ENCODE measurements at regions not wholly inside any gene's neighbourhood (a gene's known extent, or its start where the extent isn't known, plus 50 kb on each side); places are given as distances from the start of the nearest gene placed in this dataset.

GRCh38 chr13:29955137-29955650 is 104.8 kb upstream of the UBL3 start:
- no peak for DNase-seq (ENCODE audit: low read depth)

- no peak for DNase-seq (ENCODE audit: low read depth)
These were observed 103.9 kb upstream of the UBL3 start for GRCh38 chr13:29954082-29955028.

GRCh38 chr13:29953542-29953941 is 103.1 kb upstream of the UBL3 start:
- DNase-seq (ENCODE audit: low read depth): no peak

DNA sequence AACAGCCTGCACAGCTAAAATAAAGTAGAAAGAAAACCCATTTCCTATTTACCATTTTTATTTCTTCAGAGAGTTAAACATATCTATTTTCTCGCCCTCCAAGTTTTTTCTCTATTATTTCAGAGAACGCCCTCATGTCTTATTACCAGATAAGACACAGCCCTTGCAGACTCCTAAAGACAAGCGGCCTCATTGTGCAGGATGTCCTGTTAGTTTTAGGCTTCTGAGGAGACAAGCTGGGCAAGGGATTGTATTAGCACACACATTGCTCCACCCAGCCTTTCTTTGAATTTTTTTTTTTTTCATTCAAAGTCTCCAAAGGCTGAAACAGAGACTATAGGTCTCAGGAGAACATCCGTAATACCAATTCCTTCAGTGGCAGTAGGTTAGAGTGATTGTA is 101.8 kb upstream of the UBL3 start:
- DNase-seq (ENCODE audit: low read depth): no peak

GRCh38 chr13:29948791-29949190 is 98.4 kb upstream of the UBL3 start:
- DNase-seq (ENCODE audit: low read depth): no peak

- peak; percentile 26 for DNase-seq (ENCODE audit: low read depth)
These were observed 97.8 kb upstream of the UBL3 start for GRCh38 chr13:29948244-29948643.

DNA sequence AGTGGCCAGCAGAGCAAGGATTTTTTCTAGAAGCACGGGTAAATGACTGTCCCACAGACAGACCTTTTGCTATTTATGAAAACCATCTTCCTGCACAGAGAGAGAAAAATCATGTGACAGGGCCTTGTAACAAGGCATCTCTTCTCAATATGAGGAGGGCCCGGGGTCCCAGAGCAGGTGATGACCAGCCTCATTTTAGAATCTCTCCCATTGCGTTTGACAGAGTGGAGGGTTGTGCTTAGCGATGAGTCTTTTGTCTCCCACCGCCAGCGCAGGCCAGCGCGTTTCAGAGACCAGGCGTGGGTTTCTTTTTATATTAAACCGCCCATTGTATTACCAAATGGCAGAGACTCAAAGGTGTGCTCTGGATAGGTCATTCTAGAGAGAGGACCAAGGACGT is 97.4 kb upstream of the UBL3 start:
- no peak for DNase-seq (ENCODE audit: low read depth)

GRCh38 chr13:29946093-29946492 is 95.7 kb upstream of the UBL3 start:
- no peak for DNase-seq (ENCODE audit: low read depth)

DNA sequence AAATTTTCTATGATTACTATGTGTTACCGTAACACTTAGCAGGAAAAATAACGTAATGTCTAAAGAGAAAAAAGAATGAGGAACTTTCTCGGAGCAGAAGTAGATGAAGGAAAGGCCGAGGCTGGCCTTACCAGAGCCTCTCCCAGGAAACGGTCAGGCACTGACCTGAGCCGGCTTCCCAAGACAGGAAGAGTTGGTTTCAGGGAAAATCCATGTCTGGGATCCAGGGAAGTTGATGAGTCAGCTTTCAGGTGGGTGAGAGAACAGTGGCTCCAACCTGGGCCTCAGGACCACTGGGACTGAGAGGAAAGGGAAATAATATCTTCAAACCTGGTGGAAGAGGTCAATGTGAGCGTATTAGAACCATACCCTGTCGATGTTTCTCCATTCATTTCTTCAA is 93.3 kb upstream of the UBL3 start:
- DNase-seq (ENCODE audit: low read depth): no peak

DNA sequence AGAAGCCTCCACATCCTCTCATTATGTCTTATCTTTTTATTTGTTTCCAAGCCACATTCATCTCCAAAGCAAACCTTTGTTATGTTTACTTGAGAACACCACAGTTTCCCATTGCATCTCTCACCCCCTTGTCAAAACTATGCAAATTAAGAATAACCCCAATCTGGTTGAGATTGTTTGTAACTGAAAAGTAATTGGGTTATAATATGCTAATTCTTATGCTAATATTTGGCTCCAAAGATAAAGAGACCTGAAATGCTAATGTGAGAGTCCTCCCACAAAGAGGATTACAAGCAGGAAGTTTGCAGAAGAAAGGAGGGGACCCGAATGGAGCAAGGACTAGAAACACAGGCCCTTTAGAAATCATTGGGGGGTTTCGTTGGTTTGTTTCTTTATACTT is 92.9 kb upstream of the UBL3 start:
- DNase-seq (ENCODE audit: low read depth): no peak

GRCh38 chr13:29940715-29941114 is 90.3 kb upstream of the UBL3 start:
- no peak for DNase-seq (ENCODE audit: low read depth)

GRCh38 chr13:29939158-29939557 is 88.7 kb upstream of the UBL3 start:
- DNase-seq (ENCODE audit: low read depth): no peak

DNA sequence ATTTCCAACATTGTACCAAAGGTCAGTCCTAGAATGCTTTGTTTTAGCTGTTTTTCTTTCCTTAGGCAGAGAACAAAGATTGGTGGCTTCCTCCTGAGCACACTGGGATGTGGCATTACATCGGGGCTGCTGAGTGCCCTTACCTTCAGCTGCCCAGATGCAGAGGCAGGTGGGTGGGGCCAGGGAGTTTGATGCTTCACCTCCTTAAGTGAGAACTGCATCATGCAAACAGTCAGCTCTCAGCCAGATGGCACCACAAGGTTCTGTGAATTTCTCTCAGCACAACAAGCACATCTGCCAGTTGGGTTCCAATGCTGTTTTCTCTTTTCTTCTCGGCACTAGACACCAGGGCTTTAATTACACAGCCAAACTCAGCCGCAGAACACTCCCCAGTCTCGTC is 87.4 kb upstream of the UBL3 start:
- DNase-seq (ENCODE audit: low read depth): no peak

DNA sequence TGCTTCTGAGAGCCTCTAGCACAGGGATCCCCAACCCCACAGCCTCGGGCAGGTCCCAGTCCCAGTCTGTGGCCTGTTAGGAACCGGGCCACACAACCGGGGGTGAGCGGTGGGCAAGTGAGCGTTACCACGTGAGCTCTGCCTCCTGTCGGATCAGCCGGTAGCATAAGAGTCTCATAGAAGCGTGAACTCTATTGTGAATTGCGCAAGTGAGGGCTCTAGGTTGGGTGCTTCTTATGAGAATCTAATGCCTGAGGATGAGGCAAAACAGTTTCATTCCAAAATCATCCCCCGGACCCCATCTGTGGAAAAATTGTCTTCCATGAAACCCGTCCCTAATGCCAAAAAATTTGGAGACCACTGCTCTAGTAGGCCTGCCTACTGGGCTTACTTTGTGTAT is 87.0 kb upstream of the UBL3 start:
- no peak for DNase-seq (ENCODE audit: low read depth)

DNA sequence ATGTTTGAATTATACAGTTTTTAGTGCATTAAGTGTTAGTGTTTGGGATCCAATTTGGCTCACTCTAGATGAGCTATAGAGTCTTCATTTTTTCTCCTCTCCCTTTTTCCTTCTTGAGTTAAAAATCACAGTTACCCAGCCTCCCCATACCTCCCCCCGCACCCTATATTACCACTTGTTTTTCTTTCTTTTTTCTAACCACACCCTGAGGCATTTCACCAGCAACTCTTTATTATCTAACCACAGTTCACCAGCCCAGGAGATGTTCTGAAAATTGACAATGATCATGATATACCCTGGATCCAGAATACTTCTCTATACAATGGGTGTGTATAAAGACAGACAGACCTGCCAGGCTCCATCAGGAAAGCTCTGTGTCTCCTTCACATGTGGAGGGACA is 86.5 kb upstream of the UBL3 start:
- no peak for DNase-seq (ENCODE audit: low read depth)

GRCh38 chr13:29936051-29936813 is 85.8 kb upstream of the UBL3 start:
- no peak for DNase-seq (ENCODE audit: low read depth)

- DNase-seq (ENCODE audit: low read depth): no peak
These were observed 85.0 kb upstream of the UBL3 start for GRCh38 chr13:29935309-29935981.

DNA sequence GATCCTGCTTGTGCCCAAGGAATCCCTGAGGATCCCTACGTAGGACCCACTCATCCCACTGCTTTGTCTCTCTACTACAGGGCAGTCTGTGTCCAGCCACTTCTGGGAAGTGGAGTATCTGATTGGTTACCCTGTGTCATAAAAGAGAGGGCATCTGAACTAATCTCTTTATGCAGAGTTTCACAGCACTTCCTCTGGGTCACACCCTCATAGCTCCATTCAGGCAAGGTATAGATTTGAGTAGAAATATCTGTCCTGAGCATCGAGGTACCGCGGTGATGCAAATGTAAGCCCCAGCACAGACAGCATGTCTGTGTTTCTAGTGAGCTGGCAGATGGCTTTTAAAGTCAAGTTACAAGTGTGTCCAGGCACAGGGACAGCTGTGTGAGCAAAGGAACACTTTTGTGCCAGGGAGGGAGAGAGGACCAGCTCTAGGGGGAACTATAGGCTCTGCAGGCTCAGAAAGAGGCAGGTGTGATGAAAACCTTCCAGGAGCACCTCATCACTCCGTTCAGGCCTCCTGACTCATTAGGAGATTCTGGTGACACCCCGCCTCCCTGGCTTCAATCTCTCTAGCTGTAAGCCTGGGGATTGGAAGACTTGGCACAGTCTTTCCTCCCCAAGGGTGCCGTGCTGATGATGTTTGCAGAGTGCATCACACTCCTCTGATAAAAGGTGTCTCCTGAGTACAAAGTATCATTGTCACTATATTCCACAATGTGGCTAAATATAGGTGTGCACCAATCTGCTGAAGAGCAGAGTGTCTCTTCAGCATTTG is 84.3 kb upstream of the UBL3 start:
- DNase-seq (ENCODE audit: low read depth): no peak

- DNase-seq (ENCODE audit: low read depth): no peak
These were observed 83.0 kb upstream of the UBL3 start for GRCh38 chr13:29933401-29933800.

DNA sequence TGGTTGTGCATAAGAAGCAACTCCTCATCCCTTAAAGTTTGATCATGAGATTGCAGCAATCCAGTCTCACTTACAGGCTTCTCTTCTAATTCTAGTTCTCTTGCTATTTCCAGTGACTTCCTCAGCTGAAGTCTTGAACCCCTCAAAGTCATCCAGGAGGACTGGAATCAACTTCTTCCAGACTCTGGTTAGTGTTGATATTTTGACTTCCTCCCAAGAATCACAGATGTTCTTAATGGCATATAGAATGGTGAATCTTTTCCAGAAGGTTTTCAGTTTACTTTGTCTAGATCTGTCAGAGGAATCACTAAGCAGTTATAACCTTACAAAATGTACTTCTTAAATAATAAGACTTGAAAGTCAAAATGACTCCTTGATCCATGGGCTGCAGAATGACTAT is 81.3 kb upstream of the UBL3 start:
- no peak for DNase-seq (ENCODE audit: low read depth)

GRCh38 chr13:29929062-29929847 is 78.8 kb upstream of the UBL3 start:
- DNase-seq (ENCODE audit: low read depth): no peak

All from GM04504 (cell line).